NB4 (cell line): ENCODE measurements at regions not wholly inside any gene's neighbourhood (a gene's known extent, or its start where the extent isn't known, plus 50 kb on each side); places are given as distances from the start of the nearest gene placed in this dataset.

ENCODE experiments used
- DNase-seq: peaks from one replicate; pipeline ENCODE4 v3.0.0; 2010; ENCODE audit warnings: low read depth
- H3K4me3 ChIP-seq: one replicate; pipeline ENCODE4 v1.5.1; 2011; ENCODE audit warnings: mild to moderate bottlenecking, low read depth, low read length, moderate library complexity
- CTCF ChIP-seq: IDR thresholded peaks from one replicate; pipeline ENCODE4 v1.5.1; 2012; ENCODE audit warnings: low read depth, low read length
- MYC ChIP-seq: IDR thresholded peaks from 2 replicates; pipeline ENCODE4 v1.6.1; 2011; ENCODE audit warnings: low read depth, low read length
- POLR2A ChIP-seq: IDR thresholded peaks from 2 replicates; pipeline ENCODE4 v1.6.1; 2011; ENCODE audit warnings: mild to moderate bottlenecking; ENCODE audit not compliant: insufficient read length; ENCODE audit errors: extremely low read depth
- TF ChIP-seq, protein P1 (sequence below): IDR thresholded peaks from 2 replicates; pipeline ENCODE4 v1.6.1; 2011; ENCODE audit warnings: low read depth, low read length

GRCh38 chr14:101110729-101111619, 207.5 kb upstream of the RTL1 start:
- no peak for DNase-seq
- TF ChIP-seq CTCF (no peak), POLR2A (no peak), MYC (no peak)
- TF ChIP-seq, protein P1, sequence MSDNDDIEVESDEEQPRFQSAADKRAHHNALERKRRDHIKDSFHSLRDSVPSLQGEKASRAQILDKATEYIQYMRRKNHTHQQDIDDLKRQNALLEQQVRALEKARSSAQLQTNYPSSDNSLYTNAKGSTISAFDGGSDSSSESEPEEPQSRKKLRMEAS = no peak
- no peak overlapping the region for H3K4me3 ChIP-seq

- TF ChIP-seq POLR2A = no peak
- no peak overlapping the region for H3K4me3 ChIP-seq
- no peak for DNase-seq
These were observed 208.2 kb upstream of the RTL1 start for GRCh38 chr14:101111620-101112290.

GRCh38 chr14:101112351-101113107, 209.0 kb upstream of the RTL1 start:
- H3K4me3 ChIP-seq = no peak overlapping the region
- no peak for DNase-seq
- TF ChIP-seq CTCF (no peak), POLR2A (no peak), MYC (no peak)
- TF ChIP-seq, protein P1 = no peak

DNA sequence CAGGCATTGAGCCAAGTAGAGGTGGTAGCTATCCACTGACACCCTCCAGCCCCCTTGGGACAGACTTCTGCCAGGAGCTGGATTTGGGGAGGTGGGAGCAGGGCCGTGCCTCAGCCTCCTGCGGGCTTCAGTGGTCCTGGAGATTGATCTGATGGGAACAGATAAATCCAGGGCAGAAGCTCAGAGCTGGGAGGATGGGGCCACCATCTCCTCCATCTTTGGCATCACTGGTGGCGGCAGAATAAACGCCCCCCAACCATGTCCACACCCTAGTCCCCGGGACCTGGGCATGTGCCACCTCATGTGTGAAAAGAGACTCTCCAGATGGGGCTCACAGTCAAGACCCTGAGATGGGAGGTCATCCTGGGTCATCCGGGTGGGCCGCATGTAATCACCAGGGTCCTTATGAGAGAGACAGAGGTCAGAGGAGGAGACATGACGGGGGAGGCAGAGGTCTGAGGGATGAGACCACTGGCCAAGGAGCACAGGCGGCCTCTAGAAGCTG, 209.6 kb upstream of the RTL1 start:
- DNase-seq = no peak
- H3K4me3 ChIP-seq = no peak overlapping the region
- no peak for TF ChIP-seq CTCF
- TF ChIP-seq POLR2A = no peak
- no peak for TF ChIP-seq MYC
- TF ChIP-seq, protein P1 = no peak

- no peak overlapping the region for H3K4me3 ChIP-seq
- TF ChIP-seq MYC = no peak
- TF ChIP-seq CTCF = no peak
- TF ChIP-seq POLR2A = no peak
- TF ChIP-seq, protein P1 = no peak
- DNase-seq = no peak
These were observed 210.6 kb upstream of the RTL1 start for GRCh38 chr14:101113835-101114725.
